Prostate gland (tissue), 2 donors: ENCODE measurements at regions not wholly inside any gene's neighbourhood (a gene's known extent, or its start where the extent isn't known, plus 50 kb on each side); places are given as distances from the start of the nearest gene placed in this dataset.

Experiments
- POLR2A ChIP-seq: fragments of 450-650 bp; IDR thresholded peaks from one replicate; pipeline ENCODE4 v1.6.1; 2016; ENCODE audit warnings: antibody characterized with exemption, mild to moderate bottlenecking
- TF ChIP-seq, protein P1 (sequence below), 4 experiments: fragments of 200-600 bp in 2 of 4; fragments of 450-650 bp in 2 of 4; sonication (generic) in 2 of 4; IDR thresholded peaks; 1 replicate in 3 of 4; 2 replicates in 1 of 4; pipeline ENCODE4 v1.5.1; 2016 to 2019; ENCODE audit warnings: antibody characterized with exemption in 4 of 4, mild to moderate bottlenecking in 2 of 4, moderate library complexity in 2 of 4

- TF ChIP-seq, protein P1, sequence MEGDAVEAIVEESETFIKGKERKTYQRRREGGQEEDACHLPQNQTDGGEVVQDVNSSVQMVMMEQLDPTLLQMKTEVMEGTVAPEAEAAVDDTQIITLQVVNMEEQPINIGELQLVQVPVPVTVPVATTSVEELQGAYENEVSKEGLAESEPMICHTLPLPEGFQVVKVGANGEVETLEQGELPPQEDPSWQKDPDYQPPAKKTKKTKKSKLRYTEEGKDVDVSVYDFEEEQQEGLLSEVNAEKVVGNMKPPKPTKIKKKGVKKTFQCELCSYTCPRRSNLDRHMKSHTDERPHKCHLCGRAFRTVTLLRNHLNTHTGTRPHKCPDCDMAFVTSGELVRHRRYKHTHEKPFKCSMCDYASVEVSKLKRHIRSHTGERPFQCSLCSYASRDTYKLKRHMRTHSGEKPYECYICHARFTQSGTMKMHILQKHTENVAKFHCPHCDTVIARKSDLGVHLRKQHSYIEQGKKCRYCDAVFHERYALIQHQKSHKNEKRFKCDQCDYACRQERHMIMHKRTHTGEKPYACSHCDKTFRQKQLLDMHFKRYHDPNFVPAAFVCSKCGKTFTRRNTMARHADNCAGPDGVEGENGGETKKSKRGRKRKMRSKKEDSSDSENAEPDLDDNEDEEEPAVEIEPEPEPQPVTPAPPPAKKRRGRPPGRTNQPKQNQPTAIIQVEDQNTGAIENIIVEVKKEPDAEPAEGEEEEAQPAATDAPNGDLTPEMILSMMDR (IDR thresholded peaks at IDR 0.05), result no peak
- TF ChIP-seq POLR2A, result no peak
Measured at GRCh38 chr6:14218519-14218800, 100.9 kb downstream of the CD83 start.
